Panc1 (cell line): ENCODE measurements at regions not wholly inside any gene's neighbourhood (a gene's known extent, or its start where the extent isn't known, plus 50 kb on each side); places are given as distances from the start of the nearest gene placed in this dataset.

Source experiments
- ATAC-seq: fragments of 200-7000 bp; cut with Tn5 transposase; 2 replicates; pipeline ENCODE4 v1.9.1; 2020; ENCODE audit warnings: mild to moderate bottlenecking, moderate library complexity
- BruUV-seq: library from RNA; stranded (reverse); fragments of 400-500 nt; replicated peaks from 2 replicates; lab custom pipeline; 2021; lab: Mats Ljungman, UMichigan
- CTCF ChIA-PET: fragments of 300-600 bp; sonication (Branson Sonifier 250); formaldehyde crosslinking; loops from one replicate; lab custom pipeline; 2022; ENCODE audit warnings: antibody characterized with exemption; lab: Charles Lee
- POLR2A ChIA-PET: fragments of 300-600 bp; sonication (Branson Sonifier 250); formaldehyde crosslinking; loops from one replicate; lab custom pipeline; 2022; ENCODE audit warnings: antibody characterized with exemption; lab: Charles Lee
- DNase-seq: peaks from one replicate; pipeline ENCODE4 v3.0.0-alpha.2; 2010; ENCODE audit warnings: low read depth, low spot score
- H3K27ac ChIP-seq: 2 replicates; pipeline ENCODE4 v1.5.1; 2011; ENCODE audit warnings: mild to moderate bottlenecking, low read length, inconsistent platforms
- H3K27me3 ChIP-seq: fragments of 200-500 bp; sonication (Bioruptor generic); 2 replicates; pipeline ENCODE4 v1.6.0; 2014; ENCODE audit warnings: low read length, inconsistent platforms; ENCODE audit not compliant: control insufficient read depth, insufficient read depth
- H3K36me3 ChIP-seq: fragments of 200-500 bp; sonication (Bioruptor generic); 2 replicates; pipeline ENCODE4 v1.5.1; 2014; ENCODE audit warnings: inconsistent platforms, mild to moderate bottlenecking, low read length, moderate library complexity; ENCODE audit not compliant: control insufficient read depth, insufficient read depth
- H3K4me1 ChIP-seq: 2 replicates; pipeline ENCODE4 v1.5.1; 2011; ENCODE audit warnings: inconsistent platforms, mild to moderate bottlenecking, low read length, moderate library complexity; ENCODE audit not compliant: control insufficient read depth, insufficient read depth
- H3K4me3 ChIP-seq, 2 experiments: 2 replicates each; pipeline ENCODE4 v1.5.1; 2011 to 2012; ENCODE audit warnings: low read depth in 2 of 2, low read length in 2 of 2, mild to moderate bottlenecking in 2 of 2, inconsistent platforms in 1 of 2, moderate library complexity in 1 of 2
- H3K9me3 ChIP-seq: fragments of 200-500 bp; sonication (Bioruptor generic); 2 replicates; pipeline ENCODE4 v1.5.1; 2014; ENCODE audit warnings: low read depth, mild to moderate bottlenecking, inconsistent platforms, low read length, moderate library complexity; ENCODE audit not compliant: control insufficient read depth, insufficient read depth
- CTCF ChIP-seq: fragments of 450-650 bp; IDR thresholded peaks from 2 replicates; pipeline ENCODE4 v1.5.1; 2017; ENCODE audit warnings: mild to moderate bottlenecking
- POLR2AphosphoS5 ChIP-seq: IDR thresholded peaks from 2 replicates; pipeline ENCODE4 v1.6.1; 2012; ENCODE audit warnings: mild to moderate bottlenecking, low read depth, low read length, moderate library complexity
- REST ChIP-seq, 2 experiments: IDR thresholded peaks; 2 replicates each; pipeline ENCODE4 v1.6.1; 2011 to 2012; ENCODE audit warnings: low read depth in 2 of 2, control low read depth in 1 of 2, low read length in 1 of 2, mild to moderate bottlenecking in 1 of 2, moderate library complexity in 1 of 2; ENCODE audit not compliant: insufficient read depth in 1 of 2
- SIN3A ChIP-seq: IDR thresholded peaks from 2 replicates; pipeline ENCODE4 v1.6.1; 2012; ENCODE audit warnings: low read depth, mild to moderate bottlenecking, low read length, moderate library complexity, borderline replicate concordance; ENCODE audit not compliant: insufficient read depth
- TCF7L2 ChIP-seq: IDR thresholded peaks from 2 replicates; pipeline ENCODE4 v1.6.1; 2011; ENCODE audit warnings: mild to moderate bottlenecking, low read depth, low read length, inconsistent platforms
- in situ Hi-C: cut with HindIII; loops from 2 replicates; pipeline ENCODE4 v1.10.0; 2016; ENCODE audit warnings: low sequenced_read_pairs, low pct_unique_long_range_greater_than_20kb
- intact Hi-C: fragments of 100-400 bp; cut with micrococcal nuclease; formaldehyde crosslinking; loops from one replicate; pipeline ENCODE4 v1.10.0; 2022; ENCODE audit not compliant: unreplicated experiment

GRCh38 chr7:41051062-41051461 lies 651.8 kb downstream of the INHBA start:
- H3K27ac ChIP-seq = no peak overlapping the region
- no peaks in the 10 kb centered on the region for H3K36me3 ChIP-seq
- intact Hi-C loops = no loop called here
- CTCF ChIA-PET = no interaction called here
- H3K4me3 ChIP-seq = no peak overlapping the region
- DNase-seq = no peak
- POLR2A ChIA-PET = no interaction called here
- H3K4me1 ChIP-seq = no peaks in the 10 kb centered on the region
- no TSS peak for BruUV-seq
- TF ChIP-seq SIN3A (no peak), TCF7L2 (no peak), REST (IDR thresholded peaks at IDR 0.05; ENCODE audit: insufficient read depth in 1 of 2, low read depth in 2 of 2, low read length in 1 of 2) (no peak), CTCF (no peak), POLR2AphosphoS5 (no peak)
- in situ Hi-C loops = no loop called here
- no peak for ATAC-seq
- no peaks in the 10 kb centered on the region for H3K27me3 ChIP-seq
- no peaks in the 10 kb centered on the region for H3K9me3 ChIP-seq

GRCh38 chr7:41048771-41049170 lies 654.1 kb downstream of the INHBA start:
- DNase-seq (no peak), ATAC-seq (no peak)
- H3K27me3 ChIP-seq = no peaks in the 10 kb centered on the region
- in situ Hi-C loops (no loop called here), intact Hi-C loops (no loop called here)
- ChIA-PET CTCF (interaction anchor here (0.6 kb wide), 1 partner anchor 56 kb away, joined by 3 read pairs; no protein-coding TSS in a partner anchor), POLR2A (no interaction called here)
- TF ChIP-seq CTCF = no peak
- TF ChIP-seq REST (IDR thresholded peaks at IDR 0.05; ENCODE audit: insufficient read depth in 1 of 2, low read depth in 2 of 2, low read length in 1 of 2) = no peak
- no peak for TF ChIP-seq POLR2AphosphoS5
- no peak for TF ChIP-seq TCF7L2
- TF ChIP-seq SIN3A = no peak
- no peak overlapping the region for H3K4me3 ChIP-seq
- no TSS peak for BruUV-seq
- no peak overlapping the region for H3K27ac ChIP-seq
- H3K36me3 ChIP-seq = no peaks in the 10 kb centered on the region
- H3K9me3 ChIP-seq = no peaks in the 10 kb centered on the region
- H3K4me1 ChIP-seq = no peaks in the 10 kb centered on the region
